Smooth muscle cell (in vitro differentiated cells): ENCODE measurements at regions not wholly inside any gene's neighbourhood (a gene's known extent, or its start where the extent isn't known, plus 50 kb on each side); places are given as distances from the start of the nearest gene placed in this dataset.
"Not testable (repeated sequence)": the region's sequence is repeated elsewhere in the genome, so short reads cannot be mapped to it uniquely, and the experiment has no call there.

ENCODE experiments used
- DNase-seq: peaks from one replicate; lab custom pipeline; 2025; ENCODE audit not compliant: unreplicated experiment; lab: John Stamatoyannopoulos, UW
- H2AFZ ChIP-seq: fragments of 200-600 bp; sonication (generic); 2 replicates; pipeline ENCODE4 v1.6.0; 2016; ENCODE audit warnings: antibody characterized with exemption, low read depth, mild to moderate bottlenecking
- H3F3A ChIP-seq: fragments of 200-600 bp; sonication (generic); 2 replicates; pipeline ENCODE4 v1.6.0; 2017; ENCODE audit warnings: antibody characterized with exemption, low read depth
- H3K27ac ChIP-seq: fragments of 200-600 bp; sonication (generic); 2 replicates; pipeline ENCODE4 v1.5.1; 2016; ENCODE audit warnings: low read depth, mild to moderate bottlenecking
- H3K27me3 ChIP-seq: fragments of 200-600 bp; sonication (generic); 2 replicates; pipeline ENCODE4 v1.6.1; 2016; ENCODE audit warnings: low read depth, mild to moderate bottlenecking
- H3K36me3 ChIP-seq: fragments of 200-600 bp; sonication (generic); 2 replicates; pipeline ENCODE4 v1.5.1; 2016; ENCODE audit warnings: low read depth
- H3K4me1 ChIP-seq: fragments of 200-600 bp; sonication (generic); 2 replicates; pipeline ENCODE4 v1.5.1; 2016; ENCODE audit warnings: low read depth
- H3K4me2 ChIP-seq: fragments of 200-600 bp; sonication (generic); 2 replicates; pipeline ENCODE4 v1.6.0; 2016; ENCODE audit warnings: mild to moderate bottlenecking
- H3K4me3 ChIP-seq: fragments of 200-600 bp; sonication (generic); 2 replicates; pipeline ENCODE4 v1.5.1; 2016; ENCODE audit warnings: mild to moderate bottlenecking
- H3K79me2 ChIP-seq: fragments of 200-600 bp; sonication (generic); 2 replicates; pipeline ENCODE4 v1.6.0; 2016; ENCODE audit warnings: low read depth, mild to moderate bottlenecking
- H3K9ac ChIP-seq: fragments of 200-600 bp; sonication (generic); 2 replicates; pipeline ENCODE4 v1.6.0; 2016; ENCODE audit warnings: low read depth
- H3K9me3 ChIP-seq: fragments of 200-600 bp; sonication (generic); replicated peaks from 2 replicates; pipeline ENCODE4 v1.5.1; 2016; ENCODE audit warnings: low read depth
- H4K20me1 ChIP-seq: fragments of 200-600 bp; sonication (generic); 2 replicates; pipeline ENCODE4 v1.6.0; 2016; ENCODE audit warnings: low read depth
- CTCF ChIP-seq: fragments of 200-600 bp; sonication (generic); IDR thresholded peaks from 2 replicates; pipeline ENCODE4 v1.5.1; 2017; ENCODE audit warnings: borderline replicate concordance, mild to moderate bottlenecking, antibody characterized with exemption; ENCODE audit not compliant: insufficient read depth, poor library complexity, severe bottlenecking
- WGBS: methylation state at CpG from one replicate; pipeline ENCODE4 v1.1.7; 2016; ENCODE audit warnings: low lambda C conversion rate; 5-methylcytosine and 5-hydroxymethylcytosine counted together

- H3K9me3 ChIP-seq, result no peaks in the 10 kb centered on the region
- no peak overlapping the region for H3K4me3 ChIP-seq
- H3K4me2 ChIP-seq, result no peak overlapping the region
- no peak for DNase-seq
- no peaks in the 10 kb centered on the region for H3F3A ChIP-seq
- no peaks in the 10 kb centered on the region for H3K79me2 ChIP-seq
- peaks cover 15% of the 10 kb centered on the region for H3K27me3 ChIP-seq
- no peak for TF ChIP-seq CTCF
- no peaks in the 10 kb centered on the region for H3K36me3 ChIP-seq
- H3K9ac ChIP-seq, result no peak overlapping the region
- H3K27ac ChIP-seq, result no peak overlapping the region
- H4K20me1 ChIP-seq, result no peaks in the 10 kb centered on the region
- no peak overlapping the region for H2AFZ ChIP-seq
- no peaks in the 10 kb centered on the region for H3K4me1 ChIP-seq
Observed at GRCh38 chr7:131686833-131687232, 130.4 kb upstream of the PODXL start.

GRCh38 chr7:131683536-131684125, 127.2 kb upstream of the PODXL start:
- no peaks in the 10 kb centered on the region for H3F3A ChIP-seq
- WGBS, result 86% methylated on average over 5 of the region's 5 CpGs
- no peak for DNase-seq

DNA sequence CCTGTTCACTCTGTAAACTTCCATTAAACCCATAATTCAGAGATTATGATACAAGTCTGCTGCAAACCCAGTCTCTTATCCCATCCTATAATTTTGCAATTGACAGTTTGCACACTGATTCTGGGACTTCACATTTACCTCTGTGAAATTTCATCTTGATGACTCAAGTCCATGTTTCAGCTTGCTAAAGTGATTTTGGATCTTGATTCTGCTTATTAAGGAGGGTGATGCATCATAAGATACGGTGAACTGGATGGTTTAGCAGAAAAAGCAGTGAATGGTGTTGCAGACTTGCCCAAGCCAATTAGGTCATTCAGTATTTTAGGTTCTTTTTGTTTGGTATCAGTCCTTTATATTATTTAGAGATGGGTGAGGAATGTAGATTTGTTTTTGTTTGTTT, 125.5 kb upstream of the PODXL start:
- Histone ChIP-seq H3F3A (no peaks in the 10 kb centered on the region), H3K9me3 (no peaks in the 10 kb centered on the region), H3K9ac (no peak overlapping the region), H3K79me2 (no peaks in the 10 kb centered on the region), H3K4me1 (no peaks in the 10 kb centered on the region), H3K27me3 (peaks cover 22% of the 10 kb centered on the region), H2AFZ (no peak overlapping the region), H3K36me3 (no peaks in the 10 kb centered on the region), H3K4me2 (no peak overlapping the region), H3K27ac (no peak overlapping the region), H4K20me1 (no peaks in the 10 kb centered on the region), H3K4me3 (no peak overlapping the region)
- 2% methylated on average over 1 of the region's 1 CpG for WGBS
- no peak for TF ChIP-seq CTCF
- no peak for DNase-seq

More at GRCh38 chr7:131683536-131684125, 127.2 kb upstream of the PODXL start:
- Histone ChIP-seq H3K4me3 (no peak overlapping the region), H3K36me3 (no peaks in the 10 kb centered on the region), H3K4me2 (no peak overlapping the region), H3K79me2 (no peaks in the 10 kb centered on the region), H3K27ac (no peak overlapping the region), H2AFZ (no peak overlapping the region), H4K20me1 (no peaks in the 10 kb centered on the region), H3K9me3 (no peaks in the 10 kb centered on the region), H3K4me1 (no peaks in the 10 kb centered on the region), H3K9ac (no peak overlapping the region), H3K27me3 (peaks cover 22% of the 10 kb centered on the region)
- TF ChIP-seq CTCF, result no peak

GRCh38 chr7:131679071-131679470, 122.6 kb upstream of the PODXL start:
- not testable (repeated sequence) for H2AFZ ChIP-seq, H3K9ac ChIP-seq, DNase-seq, H3K4me2 ChIP-seq, H3K27me3 ChIP-seq, H3K4me3 ChIP-seq, H3K36me3 ChIP-seq, H3K4me1 ChIP-seq, H3K79me2 ChIP-seq, H3K9me3 ChIP-seq, H3K27ac ChIP-seq, H4K20me1 ChIP-seq, H3F3A ChIP-seq
- 92% methylated on average over 8 of the region's 8 CpGs for WGBS

- not testable (repeated sequence) for H3K9me3 ChIP-seq, H3K36me3 ChIP-seq, H3F3A ChIP-seq, H3K9ac ChIP-seq, H3K4me1 ChIP-seq, DNase-seq, H3K27me3 ChIP-seq, H4K20me1 ChIP-seq, H2AFZ ChIP-seq, H3K27ac ChIP-seq, H3K4me2 ChIP-seq, H3K79me2 ChIP-seq, H3K4me3 ChIP-seq
- WGBS, result 94% methylated on average over 2 of the region's 2 CpGs
Observed at GRCh38 chr7:131676850-131677249, 120.4 kb upstream of the PODXL start.
